Peyer's patch (tissue), 4 donors: ENCODE measurements at regions not wholly inside any gene's neighbourhood (a gene's known extent, or its start where the extent isn't known, plus 50 kb on each side); places are given as distances from the start of the nearest gene placed in this dataset.

Source experiments
- DNase-seq, 3 donors: peaks; one replicate each; pipeline ENCODE4 v3.0.0-alpha.2; 2017 to 2019
- H3K27ac ChIP-seq, 4 donors: fragments of 200-600 bp; sonication (generic); one replicate each; pipeline ENCODE4 v1.5.1; 2016 to 2019
- H3K27me3 ChIP-seq, 2 donors: fragments of 200-600 bp; sonication (generic); one replicate each; pipeline ENCODE4 v1.5.1; 2019
- H3K36me3 ChIP-seq, 3 donors: fragments of 200-600 bp; sonication (generic); one replicate each; pipeline ENCODE4 v1.5.1; 2016 to 2019
- H3K4me1 ChIP-seq, 4 donors: fragments of 200-600 bp; sonication (generic); one replicate each; pipeline ENCODE4 v1.5.1; 2016 to 2019
- H3K4me3 ChIP-seq, 4 donors: fragments of 200-600 bp; sonication (generic); 1 replicate in 3 of 4; 2 replicates in 1 of 4; pipeline ENCODE4 v1.5.1; 2016 to 2019; ENCODE audit warnings: mild to moderate bottlenecking in 1 of 4
- H3K9me3 ChIP-seq, 4 donors: fragments of 200-600 bp; sonication (generic); one replicate each; pipeline ENCODE4 v1.5.1; 2016 to 2019; ENCODE audit warnings: mild to moderate bottlenecking in 1 of 4
- POLR2A ChIP-seq, 2 donors: fragments of 450-650 bp; IDR thresholded peaks; one replicate each; pipeline ENCODE4 v1.5.1; 2017; ENCODE audit warnings: antibody characterized with exemption in 2 of 2, mild to moderate bottlenecking in 2 of 2, moderate library complexity in 2 of 2
- TF ChIP-seq, protein P1 (sequence below), 6 experiments: fragments of 450-650 bp in 4 of 6; fragments of 200-600 bp in 2 of 6; sonication (generic) in 1 of 6; IDR thresholded peaks; one replicate each; pipeline ENCODE4 v1.5.1; 2017 to 2019; ENCODE audit warnings: antibody characterized with exemption in 6 of 6, mild to moderate bottlenecking in 3 of 6, moderate library complexity in 1 of 6

DNA sequence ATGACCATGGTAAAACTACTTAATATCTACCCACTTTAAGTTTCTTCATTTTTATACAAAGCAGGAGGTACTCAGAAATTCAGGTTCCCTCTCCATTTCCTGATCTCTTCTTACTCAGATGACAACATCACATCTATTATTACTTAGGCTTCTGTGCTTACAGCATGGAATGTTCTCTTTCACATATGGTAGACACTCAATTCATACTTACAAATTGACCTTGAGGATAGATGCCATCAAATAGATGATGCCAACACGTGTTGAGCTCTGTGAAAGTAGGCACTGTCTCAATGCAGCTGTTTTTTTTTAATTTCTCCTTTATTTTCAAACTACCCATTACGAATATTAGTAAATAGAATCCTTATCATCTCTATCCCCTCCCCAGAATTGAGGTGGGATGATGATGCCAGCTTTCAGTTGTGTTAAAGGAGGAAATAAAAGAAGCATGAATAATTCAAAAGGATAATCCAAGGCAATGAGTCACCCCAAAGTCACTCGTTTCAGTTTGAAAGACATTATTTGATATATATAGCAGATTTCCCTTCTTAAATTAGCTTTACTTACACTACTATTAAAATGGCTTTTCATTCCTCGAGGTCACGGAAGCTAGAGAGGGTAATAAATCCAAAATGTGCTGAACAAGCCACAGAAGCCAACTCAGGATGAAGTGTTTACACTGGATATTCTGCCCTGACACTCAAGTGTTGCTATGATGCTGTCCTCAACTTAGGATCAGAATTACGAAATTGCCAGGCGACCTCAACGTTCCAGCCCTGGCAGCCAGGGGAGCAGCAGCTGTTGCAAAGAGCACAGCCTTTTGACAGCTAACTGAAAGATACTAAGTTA is 124.2 kb upstream of the EOLA2 start:
- no peak overlapping the region for H3K4me3 ChIP-seq

DNA sequence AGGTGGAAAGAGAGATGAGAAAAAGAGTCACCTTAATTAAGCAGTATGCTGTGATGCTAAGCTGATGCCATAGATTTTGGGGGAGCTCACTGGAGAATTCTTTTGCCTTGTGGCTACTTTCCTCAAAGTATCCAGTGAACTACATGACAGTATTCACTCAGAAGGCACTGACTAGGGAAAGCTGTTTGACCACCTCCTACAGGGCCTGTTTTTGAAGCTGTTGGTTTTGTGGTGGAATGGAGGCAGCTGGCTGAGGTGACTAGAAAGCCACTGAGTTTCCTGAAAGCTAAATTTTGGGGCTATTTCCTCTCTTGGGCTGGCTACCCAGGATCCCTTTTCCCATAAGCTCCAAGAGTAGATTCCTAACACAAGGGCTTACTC is 124.8 kb upstream of the EOLA2 start:
- no peak overlapping the region for H3K27ac ChIP-seq
- no peak for TF ChIP-seq POLR2A (IDR thresholded peaks at IDR 0.05)
- TF ChIP-seq, protein P1, sequence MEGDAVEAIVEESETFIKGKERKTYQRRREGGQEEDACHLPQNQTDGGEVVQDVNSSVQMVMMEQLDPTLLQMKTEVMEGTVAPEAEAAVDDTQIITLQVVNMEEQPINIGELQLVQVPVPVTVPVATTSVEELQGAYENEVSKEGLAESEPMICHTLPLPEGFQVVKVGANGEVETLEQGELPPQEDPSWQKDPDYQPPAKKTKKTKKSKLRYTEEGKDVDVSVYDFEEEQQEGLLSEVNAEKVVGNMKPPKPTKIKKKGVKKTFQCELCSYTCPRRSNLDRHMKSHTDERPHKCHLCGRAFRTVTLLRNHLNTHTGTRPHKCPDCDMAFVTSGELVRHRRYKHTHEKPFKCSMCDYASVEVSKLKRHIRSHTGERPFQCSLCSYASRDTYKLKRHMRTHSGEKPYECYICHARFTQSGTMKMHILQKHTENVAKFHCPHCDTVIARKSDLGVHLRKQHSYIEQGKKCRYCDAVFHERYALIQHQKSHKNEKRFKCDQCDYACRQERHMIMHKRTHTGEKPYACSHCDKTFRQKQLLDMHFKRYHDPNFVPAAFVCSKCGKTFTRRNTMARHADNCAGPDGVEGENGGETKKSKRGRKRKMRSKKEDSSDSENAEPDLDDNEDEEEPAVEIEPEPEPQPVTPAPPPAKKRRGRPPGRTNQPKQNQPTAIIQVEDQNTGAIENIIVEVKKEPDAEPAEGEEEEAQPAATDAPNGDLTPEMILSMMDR (IDR thresholded peaks at IDR 0.05), result no peak
- no peaks in the 10 kb centered on the region for H3K36me3 ChIP-seq
- H3K27me3 ChIP-seq, result no peaks in the 10 kb centered on the region
- DNase-seq, result no peak
- no peaks in the 10 kb centered on the region for H3K9me3 ChIP-seq
- no peak overlapping the region for H3K4me3 ChIP-seq
- no peaks in the 10 kb centered on the region for H3K4me1 ChIP-seq

More for the DNA sequence above, 124.2 kb upstream of the EOLA2 start:
- TF ChIP-seq POLR2A (IDR thresholded peaks at IDR 0.05), result no peak
- TF ChIP-seq, protein P1 (IDR thresholded peaks at IDR 0.05), result no peak
- H3K27me3 ChIP-seq, result no peaks in the 10 kb centered on the region
- no peak for DNase-seq
- H3K36me3 ChIP-seq, result no peaks in the 10 kb centered on the region
- H3K27ac ChIP-seq, result no peak overlapping the region
- no peaks in the 10 kb centered on the region for H3K4me1 ChIP-seq
- no peaks in the 10 kb centered on the region for H3K9me3 ChIP-seq

DNA sequence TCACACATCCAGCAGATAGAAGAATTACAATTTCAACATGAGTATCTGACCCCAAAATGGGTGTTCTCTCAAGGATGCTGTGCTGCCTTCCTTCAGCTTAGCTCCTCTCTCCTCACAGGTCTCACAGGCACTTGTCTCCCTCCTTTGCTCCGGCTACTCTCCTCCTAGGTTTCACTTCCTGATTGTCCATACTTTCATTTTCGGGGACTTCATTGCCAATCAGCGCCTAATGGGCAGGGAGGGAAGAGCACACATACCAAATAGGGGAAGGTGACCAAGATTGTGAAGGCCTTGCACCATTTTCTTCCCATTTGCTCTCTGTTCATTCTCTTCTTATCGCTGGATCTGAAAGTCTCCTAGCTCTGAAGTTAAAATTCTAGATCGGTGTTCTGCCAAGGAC is 125.4 kb upstream of the EOLA2 start:
- TF ChIP-seq POLR2A (IDR thresholded peaks at IDR 0.05), result no peak
- TF ChIP-seq, protein P1 (IDR thresholded peaks at IDR 0.05), result no peak
- no peak for DNase-seq

DNA sequence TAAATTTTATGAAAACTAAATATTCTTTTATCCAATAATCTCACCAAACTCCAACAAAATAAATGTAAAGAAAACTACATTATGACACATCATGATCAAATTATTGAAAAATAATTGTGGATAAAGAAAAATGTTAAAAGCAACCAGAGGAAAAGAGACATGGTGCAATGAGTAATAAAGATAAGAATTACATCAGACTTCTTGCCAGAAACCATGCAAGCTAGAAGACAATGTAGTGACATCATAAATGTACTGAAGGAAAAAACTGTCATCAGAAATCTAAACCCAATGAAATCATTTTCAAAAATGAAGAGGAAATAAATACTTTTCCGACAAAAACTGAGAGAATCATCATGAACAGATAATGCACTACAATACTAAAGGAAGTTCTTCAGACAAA is 135.9 kb upstream of the EOLA2 start:
- no peak for DNase-seq
- Histone ChIP-seq H3K9me3 (no peaks in the 10 kb centered on the region), H3K27ac (no peak overlapping the region), H3K36me3 (no peaks in the 10 kb centered on the region), H3K27me3 (no peaks in the 10 kb centered on the region), H3K4me3 (no peak overlapping the region), H3K4me1 (no peaks in the 10 kb centered on the region)
- TF ChIP-seq POLR2A (IDR thresholded peaks at IDR 0.05), result no peak
- TF ChIP-seq, protein P1 (IDR thresholded peaks at IDR 0.05), result no peak

More for the DNA sequence above, 125.4 kb upstream of the EOLA2 start:
- H3K27me3 ChIP-seq, result no peaks in the 10 kb centered on the region
- H3K27ac ChIP-seq, result no peak overlapping the region
- H3K4me3 ChIP-seq, result no peak overlapping the region
- H3K9me3 ChIP-seq, result no peaks in the 10 kb centered on the region
- H3K36me3 ChIP-seq, result no peaks in the 10 kb centered on the region
- no peaks in the 10 kb centered on the region for H3K4me1 ChIP-seq

DNA sequence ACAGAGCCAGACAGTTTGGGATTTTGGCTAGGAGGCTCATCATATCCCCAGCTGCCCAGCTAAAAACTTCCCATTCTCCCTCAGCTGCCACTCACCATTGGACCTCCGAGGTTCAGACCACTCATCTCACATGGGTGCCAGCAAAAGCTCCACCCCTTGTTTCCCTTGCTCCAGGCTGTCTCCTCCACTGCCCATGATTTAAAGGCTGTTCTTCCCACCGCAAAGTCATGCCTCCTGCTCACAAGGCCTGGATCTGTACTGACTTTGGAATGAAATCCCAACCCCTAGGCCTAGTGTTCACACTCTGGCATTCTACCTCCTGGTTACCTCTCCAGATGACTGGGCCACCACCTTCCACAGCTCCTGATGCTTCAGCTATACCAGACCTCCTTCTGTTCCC is 142.2 kb upstream of the EOLA2 start:
- Histone ChIP-seq H3K27me3 (no peaks in the 10 kb centered on the region), H3K27ac (no peak overlapping the region), H3K4me1 (no peaks in the 10 kb centered on the region), H3K4me3 (no peak overlapping the region), H3K36me3 (no peaks in the 10 kb centered on the region), H3K9me3 (no peaks in the 10 kb centered on the region)
- TF ChIP-seq, protein P1 (IDR thresholded peaks at IDR 0.05), result no peak
- no peak for TF ChIP-seq POLR2A (IDR thresholded peaks at IDR 0.05)
- DNase-seq, result no peak
